ENCODE measurements at regions not wholly inside any gene's neighbourhood (a gene's known extent, or its start where the extent isn't known, plus 50 kb on each side); places are given as distances from the start of the nearest gene placed in this dataset.

DNA sequence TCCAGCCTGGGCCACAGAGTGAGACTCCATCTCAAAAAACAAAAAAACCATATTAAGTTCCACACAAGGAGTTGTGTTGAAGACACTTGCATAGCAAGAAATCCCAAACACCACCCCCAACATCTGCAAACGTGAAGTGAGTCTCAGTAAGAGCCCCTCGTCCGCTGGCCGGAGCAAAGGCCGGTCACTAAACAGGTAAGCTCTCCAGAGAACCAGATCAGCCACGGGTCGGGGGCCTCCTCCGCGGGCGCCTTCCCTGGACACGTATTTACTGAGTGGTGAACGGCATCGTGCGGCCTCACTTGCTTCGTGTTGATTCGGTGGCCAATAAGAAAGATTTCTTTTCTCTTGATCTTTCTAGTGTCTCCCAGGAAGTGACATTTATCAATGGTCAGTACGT is 93.6 kb downstream of the MRPL36 start:
- no peak for DNase-seq (ENCODE audit: low read depth)

DNA sequence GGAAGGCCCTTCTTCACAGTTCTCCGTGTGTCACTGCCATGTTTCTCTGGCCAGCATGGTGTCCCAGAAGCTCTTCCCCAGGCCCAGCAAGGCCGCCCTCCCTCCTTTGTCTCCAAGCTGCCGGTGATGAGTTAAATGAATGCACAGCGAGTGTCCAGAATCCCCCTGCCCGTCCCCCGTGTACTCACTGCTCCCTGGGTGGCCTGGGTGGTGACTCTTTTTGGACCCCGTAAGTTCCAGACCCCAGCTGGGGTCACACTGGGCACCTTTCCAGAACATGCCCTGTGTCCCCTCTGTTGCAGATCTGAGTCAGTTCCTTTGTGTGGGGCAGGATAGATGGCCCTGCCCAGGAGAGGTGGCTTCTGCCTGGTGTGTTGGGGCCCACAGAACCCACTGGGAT is 95.0 kb downstream of the MRPL36 start:
- no peak for DNase-seq (ENCODE audit: low read depth)

DNA sequence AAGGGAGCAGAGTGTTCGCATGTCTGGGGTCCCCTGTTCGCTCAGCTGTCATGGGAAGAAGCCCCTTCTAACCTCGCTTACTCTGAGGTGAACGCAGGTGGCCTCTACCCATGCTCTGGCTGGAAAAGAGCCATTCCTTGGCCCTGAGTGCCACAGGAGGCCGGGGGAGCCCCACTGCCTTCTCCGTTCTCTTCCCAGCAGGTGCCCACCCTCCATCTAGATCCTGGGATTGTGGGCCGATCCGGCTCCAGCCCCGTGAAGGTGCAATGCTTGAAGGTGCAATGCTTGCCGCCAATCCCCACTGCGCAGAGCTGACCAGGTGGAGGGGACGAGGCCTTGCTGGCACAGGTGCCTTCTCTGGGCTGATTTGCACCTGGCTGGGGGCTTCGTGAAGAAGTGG is 95.4 kb downstream of the MRPL36 start:
- no peak for DNase-seq (ENCODE audit: low read depth)

DNA sequence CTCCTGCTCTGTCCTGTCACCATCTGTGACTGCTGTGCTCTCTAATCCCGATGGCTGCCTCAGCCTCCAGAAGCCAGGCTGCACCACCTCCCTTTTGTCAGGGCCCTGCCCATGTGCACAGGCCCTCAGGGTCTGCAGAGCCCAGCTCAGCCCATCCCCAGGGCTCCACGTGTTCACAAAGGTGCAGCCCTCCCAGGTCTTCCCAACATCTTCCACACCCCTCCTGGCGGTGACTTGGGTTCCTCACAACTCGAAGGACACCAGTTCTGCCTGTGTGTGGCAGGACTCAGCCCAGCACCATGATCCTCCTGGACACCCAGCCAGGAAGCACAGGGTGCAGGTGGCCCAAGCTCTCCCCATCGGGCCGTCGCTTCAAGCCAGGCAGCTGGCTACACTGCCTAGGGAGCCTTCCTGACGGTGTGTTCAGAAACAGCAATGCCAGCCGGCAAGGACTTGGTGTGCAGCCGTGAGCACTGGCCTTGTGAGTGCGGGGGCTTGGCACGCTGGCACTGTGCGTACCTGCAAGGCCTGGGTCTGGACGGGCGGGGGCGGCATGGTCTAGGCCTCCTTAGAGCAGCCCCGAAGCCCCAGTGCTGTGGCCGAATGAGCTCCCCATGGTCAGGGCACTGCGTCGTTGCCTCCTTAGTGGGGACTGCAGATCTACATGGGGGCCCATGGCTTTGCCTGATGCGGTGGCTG is 96.1 kb downstream of the MRPL36 start:
- no peak for DNase-seq (ENCODE audit: low read depth)

DNA sequence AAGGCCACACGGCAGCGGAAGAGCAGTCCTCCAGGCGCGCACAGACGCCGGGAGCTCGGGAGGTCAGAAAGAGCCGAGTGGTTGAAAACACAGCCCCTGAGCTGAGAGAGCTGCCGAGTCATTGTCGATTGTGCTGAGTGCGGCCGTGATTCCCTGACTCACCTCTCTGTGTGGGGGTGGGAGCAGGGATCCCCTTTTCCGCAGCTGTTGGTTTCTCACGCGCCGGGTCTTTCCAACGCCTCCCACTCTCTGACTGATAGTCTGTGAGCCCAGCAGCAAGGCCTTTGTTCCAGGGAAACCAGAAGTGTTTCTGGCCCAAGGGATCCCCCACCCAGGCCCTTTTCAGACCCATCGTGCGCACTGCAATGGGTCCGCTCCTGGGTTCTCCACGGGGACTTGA is 97.3 kb downstream of the MRPL36 start:
- DNase-seq (ENCODE audit: low read depth), result no peak

DNA sequence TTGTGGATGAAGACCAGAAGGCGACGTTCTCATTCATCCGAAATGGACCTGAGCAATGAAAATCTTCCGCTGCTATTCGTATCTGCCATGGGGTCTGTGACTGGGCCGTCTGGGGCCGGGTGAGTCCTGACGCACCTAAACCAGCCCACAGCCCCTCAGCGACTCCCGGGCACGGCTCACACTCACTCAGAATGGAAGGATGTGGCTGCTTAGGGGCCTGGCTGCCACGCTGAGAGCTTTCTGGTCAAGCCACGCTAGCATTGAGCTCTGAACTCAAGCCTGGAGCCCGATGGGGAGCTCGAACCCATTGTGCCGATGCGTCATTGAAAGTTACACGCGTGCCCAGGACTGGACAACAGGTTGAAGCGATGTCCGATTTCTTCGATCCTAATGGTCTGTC is 97.8 kb downstream of the MRPL36 start:
- DNase-seq (ENCODE audit: low read depth), result no peak

DNA sequence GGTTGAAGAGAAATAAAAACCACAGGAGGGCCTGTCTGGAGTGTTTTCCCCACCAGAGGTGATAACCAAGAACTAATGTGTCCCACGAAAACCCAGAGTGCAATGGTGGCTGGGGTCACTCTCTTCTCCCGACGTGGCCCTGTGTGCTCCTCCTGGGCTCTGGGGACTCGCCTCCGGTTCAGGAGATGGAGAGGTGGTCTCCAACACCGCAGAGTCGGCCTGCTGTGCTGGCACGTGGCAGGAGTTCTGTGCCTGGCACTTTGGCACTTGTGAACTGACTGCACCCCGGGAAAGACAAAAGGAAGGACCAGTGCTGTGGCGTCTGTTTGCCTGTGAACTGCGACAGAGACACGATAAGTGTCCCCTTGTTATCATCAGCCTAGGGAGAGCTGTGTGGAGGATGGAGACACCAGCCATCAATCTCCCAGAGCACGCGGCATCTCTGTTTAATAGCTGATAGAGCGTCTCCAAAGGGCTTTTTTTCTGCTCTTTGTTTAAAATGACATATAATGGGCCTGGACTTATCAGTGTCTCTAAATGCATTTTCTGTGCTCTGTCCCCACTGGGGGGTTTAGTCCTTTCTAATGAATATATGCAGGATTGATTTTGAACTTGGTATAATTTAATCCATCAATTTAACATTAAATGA is 98.3 kb downstream of the MRPL36 start:
- no peak for DNase-seq (ENCODE audit: low read depth)

DNA sequence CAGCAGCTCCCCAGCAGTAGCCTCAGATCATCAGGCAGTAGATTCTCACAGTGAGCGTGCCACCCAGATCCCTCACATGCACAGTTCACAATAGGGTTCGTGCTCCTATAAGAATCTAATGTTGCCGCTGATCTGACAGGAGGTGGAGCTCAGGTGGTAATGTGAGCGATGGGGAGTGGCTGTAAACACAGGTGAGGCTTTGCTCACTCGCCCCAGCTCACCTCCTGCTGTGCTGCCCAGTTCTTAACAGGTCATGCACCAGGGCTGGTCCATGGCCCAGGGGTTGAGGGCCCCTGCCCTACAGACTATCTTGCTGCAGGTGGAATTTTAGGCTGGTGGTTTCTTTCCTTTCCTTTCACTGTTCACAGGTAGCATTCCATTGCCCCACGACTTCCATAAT is 100.2 kb downstream of the MRPL36 start:
- DNase-seq (ENCODE audit: low read depth), result no peak

DNA sequence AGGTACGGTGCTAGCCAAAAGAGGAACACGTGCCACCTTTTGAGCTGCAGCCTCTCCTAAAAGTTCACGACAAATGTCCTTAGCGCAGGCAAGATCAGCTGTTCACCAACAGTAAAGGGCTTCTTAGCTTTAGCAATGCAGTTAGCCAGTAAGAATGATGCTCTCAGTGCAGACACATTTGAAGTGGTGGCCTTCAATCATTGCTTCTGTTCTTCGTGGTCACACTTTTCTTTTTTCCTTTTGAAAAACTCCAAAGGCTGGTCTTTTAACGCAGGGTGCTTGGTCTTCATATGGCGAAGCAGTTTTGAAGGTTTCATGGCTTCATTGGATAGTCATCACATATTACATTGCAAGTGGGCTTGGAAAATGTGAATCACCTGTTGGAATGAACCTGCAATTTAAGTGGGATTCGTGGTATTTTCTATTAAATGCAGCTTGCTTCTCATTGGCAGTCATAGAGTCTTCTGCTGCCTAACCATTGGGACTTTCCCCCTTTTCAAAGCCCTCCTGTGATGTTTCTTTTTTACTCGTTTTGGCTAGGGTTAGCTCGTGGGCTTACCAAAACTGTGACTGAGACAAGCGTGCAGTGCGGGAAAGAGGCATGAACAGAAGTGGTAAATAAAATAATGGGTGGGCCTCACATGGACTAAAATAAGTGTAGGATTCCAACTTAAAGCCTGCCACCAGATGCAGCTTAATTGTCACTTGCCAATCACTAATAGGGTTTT is 100.9 kb downstream of the MRPL36 start:
- no peak for DNase-seq (ENCODE audit: low read depth)

DNA sequence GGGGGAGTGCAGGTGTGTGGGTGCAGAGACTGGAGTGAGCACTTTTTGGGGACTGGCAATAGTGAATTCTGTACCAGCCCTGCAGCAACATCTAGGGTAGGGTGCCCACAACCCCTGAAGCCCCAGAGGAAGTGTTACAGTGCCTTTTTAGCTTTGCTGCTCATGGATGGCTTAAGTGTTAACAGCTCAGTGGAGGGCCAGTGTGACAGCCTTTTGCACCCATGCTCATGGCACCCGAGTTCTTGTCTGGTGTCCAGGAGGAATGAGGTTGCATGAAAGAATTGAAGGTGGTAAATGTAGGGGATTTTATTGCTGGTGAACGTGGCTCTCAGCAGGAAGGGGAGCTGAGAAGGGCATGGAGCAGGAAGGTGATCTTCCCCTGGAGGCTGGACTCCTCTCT is 107.3 kb downstream of the MRPL36 start:
- no peak for DNase-seq (ENCODE audit: low read depth)

DNA sequence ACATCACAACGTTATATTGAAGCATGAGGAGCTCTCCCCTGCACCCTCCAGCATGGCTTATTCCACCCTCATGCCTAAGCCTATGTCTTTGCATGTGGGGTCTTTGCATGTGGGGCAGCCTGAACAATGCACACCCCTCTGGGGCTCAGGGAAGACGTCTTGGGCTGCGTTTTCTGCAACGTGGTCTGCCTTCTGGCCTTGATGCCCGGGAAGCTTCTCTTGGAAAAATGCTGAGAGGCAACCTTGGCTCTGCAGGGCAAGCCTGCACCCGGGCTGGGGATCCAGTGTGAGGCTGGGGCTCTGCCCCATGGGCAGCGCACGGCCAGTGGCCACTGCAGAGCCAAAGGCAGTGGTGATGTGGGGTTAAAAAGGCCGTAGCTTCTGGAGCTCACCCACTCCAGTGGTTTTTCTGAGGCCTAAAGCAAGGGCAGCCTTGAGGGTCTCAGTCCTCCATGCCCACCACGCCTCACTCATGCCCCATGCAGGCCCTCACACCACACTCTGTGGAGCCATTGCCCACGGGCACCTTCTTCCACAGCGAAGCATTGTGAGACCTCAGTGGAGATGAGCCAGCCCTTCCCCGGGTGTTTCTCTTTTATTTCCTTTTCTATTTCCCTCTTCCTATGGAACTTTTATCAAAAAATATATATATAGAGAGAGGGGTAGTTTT is 112.2 kb downstream of the MRPL36 start:
- no peak for DNase-seq (ENCODE audit: low read depth)

DNA sequence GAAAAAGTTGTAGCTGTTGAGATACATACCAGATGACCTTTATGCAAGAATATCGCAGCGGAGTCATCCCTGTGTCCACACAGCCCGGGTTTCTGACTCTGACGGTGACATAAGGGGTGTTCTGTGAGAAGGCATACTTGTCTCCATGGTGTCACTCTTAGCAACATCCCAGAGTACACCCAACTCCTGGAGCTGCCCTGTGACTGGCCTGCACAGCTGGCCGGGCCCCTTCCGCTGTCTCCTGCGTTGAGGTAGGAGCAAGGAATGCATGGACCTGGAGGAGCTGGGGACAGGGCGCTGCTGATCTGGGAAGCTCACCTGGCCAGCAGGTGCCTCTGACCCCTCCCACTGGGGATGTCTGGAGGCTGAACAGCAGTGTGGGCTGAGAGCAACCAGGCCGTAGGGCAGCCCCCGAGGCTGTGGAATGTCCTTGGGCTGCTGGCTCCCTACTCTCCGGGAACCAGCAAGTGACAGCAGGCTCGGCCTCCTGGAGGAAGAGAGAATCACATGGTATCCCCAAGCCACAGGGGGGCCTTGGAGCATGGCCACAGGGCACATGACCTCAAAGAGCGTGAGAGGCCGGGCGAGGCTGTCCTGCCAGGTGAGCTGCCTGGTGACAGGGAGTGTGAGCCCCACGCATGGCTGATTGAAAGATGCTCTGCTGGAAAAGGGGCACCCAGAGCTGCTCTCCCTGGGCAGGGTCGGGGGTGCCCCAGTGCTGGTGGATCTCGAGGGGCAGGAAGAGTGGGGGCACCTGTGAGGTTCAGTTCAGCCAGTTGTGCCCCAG is 113.4 kb downstream of the MRPL36 start:
- no peak for DNase-seq (ENCODE audit: low read depth)

DNA sequence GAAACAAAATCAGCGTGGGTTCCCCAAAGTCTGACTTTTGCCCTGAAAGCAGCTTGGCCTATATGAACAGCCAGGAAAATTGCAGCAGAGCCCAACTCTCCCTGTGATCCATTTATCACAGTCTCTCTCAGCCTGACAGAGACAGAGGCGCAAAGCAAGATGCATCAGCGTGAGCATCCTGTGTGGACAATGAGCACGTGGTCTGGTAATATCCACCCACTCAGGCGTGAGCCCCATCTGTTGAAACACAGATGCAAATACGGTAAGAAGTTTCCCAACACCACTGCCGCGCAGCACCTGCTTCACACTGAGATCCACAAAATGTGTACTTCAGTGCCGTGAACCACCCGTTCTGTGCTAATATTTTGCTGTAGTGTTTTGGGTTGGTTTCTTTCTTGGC is 114.6 kb downstream of the MRPL36 start:
- no peak for DNase-seq (ENCODE audit: low read depth)

DNA sequence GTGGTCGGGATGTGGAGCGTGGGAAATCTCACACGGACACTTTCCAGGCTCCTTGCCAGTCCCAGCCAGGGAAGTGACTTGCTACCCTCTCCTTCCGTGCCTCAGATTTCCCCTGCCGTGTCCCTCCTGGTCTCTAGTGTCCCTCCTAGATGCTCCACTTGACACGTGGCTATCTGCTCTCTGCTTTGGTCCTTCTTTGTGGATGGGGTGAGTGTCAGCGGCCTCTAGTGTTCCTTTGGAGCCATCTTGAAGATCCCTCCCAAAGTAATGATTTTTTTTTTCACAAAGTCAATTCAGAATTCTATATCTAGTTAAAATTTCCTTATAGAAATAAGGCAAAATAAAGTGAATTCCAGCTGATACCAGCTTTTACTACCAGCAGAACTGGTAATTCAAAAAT is 117.7 kb downstream of the MRPL36 start:
- no peak for DNase-seq (ENCODE audit: low read depth)

DNA sequence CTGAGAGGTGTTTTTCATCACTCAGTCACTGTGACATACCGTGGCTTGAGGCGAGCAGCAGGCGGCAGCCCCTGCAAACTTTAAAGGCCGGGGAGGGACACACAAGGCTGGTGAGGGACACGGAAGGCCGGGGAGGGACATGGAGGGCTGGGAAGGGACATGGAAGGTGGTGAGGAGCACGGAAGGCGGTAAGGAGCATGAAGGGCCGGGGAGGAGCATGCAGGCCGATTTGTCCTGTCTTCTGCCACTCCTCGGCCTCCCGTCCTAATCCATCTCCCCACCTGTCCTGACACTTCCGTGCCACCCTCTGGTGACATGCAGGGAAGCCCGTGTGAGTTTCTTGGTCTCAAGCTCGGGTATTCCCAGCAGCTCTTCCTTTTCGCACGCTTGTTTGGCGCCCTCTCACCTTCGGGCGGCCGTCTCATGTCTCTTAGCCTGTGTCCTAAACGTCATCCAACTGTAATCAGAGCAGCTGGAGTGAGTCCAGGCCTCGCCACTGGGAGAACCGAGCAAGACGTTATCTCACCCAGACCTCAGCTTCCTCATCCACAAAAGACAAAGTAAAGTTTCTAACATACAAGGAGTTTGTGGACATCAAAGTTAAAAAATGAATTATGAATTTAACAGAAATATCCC is 126.5 kb downstream of the MRPL36 start:
- no peak for DNase-seq (ENCODE audit: low read depth)

DNA sequence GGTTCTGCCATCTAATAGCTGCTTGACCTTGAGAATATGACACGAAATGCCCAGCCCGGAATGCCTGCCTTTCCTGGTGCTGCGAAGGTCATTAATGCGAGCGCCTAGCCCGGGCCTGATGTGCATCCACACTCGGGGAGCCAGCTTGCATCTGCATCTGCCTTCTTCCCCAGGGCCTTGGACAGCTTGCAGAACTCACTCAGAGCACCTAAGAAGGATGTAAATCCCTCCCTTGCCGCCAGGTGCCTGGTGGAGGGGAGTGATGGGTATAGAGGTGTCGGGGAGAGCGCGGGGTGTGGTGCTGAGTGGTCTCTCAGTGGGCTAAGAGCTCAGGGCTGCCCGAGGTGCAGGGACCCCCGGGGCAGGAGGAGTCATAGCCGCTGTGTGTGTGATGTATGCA is 127.2 kb downstream of the MRPL36 start:
- DNase-seq (ENCODE audit: low read depth), result no peak

DNA sequence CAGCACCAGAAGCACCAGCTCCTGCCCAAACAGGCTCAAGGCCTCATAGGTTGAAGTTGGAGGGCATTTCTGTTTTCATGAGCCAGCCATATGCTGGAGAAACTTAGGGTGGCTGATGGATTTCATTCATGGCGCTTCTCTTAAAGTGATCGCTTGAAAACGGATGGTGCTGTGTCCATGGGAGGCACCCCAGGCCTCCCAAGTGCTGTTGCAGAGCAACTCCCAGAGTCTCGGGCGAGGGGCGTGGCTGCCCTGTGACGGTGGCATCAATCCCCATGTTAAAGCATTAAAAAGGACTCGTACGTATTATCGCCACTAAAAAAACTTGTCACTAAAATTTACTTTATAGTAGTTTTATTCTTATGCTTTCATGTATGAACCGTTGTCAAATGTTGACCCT is 128.3 kb downstream of the MRPL36 start:
- DNase-seq (ENCODE audit: low read depth), result no peak

DNA sequence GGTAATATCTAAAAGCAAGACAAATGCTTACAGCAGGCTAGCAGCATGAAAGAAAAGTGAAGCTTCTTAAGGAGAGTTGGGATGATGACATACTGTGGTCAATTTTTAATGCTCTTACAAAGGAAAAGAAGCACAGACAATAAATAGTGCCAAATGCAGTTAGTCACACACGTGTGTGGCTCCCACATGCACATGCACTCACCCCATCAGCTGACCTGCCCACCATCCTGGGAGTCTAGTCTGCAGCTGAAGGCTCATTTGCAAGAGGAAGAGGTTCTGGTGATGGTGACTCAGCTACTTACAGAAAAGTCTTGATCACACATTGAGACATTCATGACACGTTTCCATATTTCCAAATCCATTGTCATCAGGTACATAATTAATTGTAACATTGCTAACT is 129.3 kb downstream of the MRPL36 start:
- DNase-seq (ENCODE audit: low read depth), result no peak

DNA sequence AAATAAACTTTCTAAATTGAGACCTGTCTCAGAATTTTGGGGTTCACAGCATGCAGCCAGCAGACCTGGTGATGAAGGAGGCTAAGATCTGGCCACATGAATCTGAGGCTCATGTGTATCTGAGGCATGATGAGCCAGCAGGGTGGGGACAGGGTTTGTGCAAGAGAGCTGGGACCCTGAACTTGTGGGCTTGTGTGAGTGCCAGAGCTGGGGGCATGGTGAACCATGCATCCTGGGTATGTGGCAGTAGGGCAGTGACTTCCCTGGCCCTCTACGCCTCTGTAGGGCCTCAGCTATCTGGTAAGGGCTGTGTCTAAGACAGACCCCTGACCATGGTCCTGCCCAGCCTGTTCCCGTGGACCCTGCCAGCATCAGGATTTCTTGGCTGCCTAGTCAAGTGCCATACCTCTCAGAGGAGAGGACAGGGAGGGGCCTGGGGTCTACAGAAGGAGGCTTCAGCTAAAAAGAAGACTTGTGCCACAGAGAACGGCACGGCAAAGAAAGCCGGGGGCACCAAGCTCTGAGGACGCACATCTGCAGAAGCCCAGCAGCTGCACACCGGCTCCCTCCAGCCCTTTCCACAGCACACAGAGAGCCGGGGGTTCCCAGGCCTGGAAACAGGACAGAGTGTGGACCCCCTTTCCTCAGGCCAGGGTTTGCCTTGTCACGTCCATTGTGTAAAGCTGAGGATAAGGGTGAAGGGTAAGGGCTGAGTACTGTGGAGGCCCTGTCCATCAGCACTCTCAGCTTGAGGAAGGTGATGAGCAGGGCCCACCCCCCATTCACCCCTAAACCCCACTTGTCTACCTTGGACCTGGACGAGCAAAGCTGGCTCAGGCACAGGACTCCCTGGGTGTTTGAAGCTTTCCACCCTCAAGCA is 130.1 kb downstream of the MRPL36 start:
- DNase-seq (ENCODE audit: low read depth), result no peak

DNA sequence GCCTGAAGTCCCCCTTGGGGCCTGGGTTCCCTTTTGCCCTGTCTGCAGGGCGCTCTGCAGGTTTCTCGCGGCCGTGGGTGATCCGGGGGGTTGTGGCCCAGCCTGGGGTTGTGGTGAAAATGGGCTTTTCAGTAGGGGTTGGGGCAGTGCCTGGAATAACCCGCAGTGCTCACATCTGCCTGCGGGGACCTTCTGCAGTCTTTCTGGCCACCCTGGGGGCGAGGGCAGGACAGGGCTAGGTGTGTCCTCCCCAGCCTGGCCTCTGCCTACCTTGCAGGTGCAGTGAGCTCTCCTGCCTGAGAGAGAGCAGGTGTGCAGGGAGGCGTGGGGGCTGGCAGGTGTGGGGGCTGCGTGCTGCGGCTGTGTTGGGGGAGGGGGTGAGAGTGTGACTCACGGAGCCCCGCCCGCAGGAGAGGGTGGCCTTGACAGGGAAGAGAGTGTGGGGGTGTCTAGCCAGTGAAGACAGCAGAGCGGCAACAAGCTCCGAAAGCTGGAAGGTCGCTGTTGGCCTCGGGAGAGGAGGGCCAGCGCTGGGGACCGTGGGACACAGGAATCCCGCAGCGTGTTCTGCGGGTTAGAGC is 131.4 kb downstream of the MRPL36 start:
- no peak for DNase-seq (ENCODE audit: low read depth)
